GM21526 (cell line): ENCODE measurements at regions not wholly inside any gene's neighbourhood (a gene's known extent, or its start where the extent isn't known, plus 50 kb on each side); places are given as distances from the start of the nearest gene placed in this dataset.

Experiments
- ATAC-seq: cut with Tn5 transposase; IDR thresholded peaks from one replicate; pipeline ENCODE4 v1.9.1; 2021; ENCODE audit warnings: moderate library complexity; ENCODE audit not compliant: unreplicated experiment, low FRiP score

- ATAC-seq = no peak
These were observed 404.2 kb downstream of the QKI start for GRCh38 chr6:163818719-163819118.

DNA sequence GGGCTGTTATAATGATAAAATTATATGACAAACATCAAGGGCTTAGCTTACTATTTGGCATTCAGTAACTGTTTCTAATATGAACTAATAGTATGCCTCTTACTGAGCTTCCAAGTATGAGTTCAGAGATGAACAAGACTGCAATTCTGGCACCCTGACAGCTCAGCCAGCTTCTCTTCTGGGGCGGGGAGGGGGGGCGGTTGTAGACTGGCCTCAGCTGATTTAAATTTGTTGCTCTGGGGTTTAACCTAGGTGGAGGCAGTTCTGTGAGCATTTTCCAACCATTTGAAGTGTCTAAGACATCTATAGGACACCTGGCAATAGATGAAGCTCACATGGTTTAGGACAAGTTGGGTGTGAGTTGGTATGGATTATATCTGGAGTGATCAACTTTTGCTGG is 401.9 kb downstream of the QKI start:
- ATAC-seq = no peak

- no peak for ATAC-seq
These were observed 401.3 kb downstream of the QKI start for GRCh38 chr6:163815796-163816195.

DNA sequence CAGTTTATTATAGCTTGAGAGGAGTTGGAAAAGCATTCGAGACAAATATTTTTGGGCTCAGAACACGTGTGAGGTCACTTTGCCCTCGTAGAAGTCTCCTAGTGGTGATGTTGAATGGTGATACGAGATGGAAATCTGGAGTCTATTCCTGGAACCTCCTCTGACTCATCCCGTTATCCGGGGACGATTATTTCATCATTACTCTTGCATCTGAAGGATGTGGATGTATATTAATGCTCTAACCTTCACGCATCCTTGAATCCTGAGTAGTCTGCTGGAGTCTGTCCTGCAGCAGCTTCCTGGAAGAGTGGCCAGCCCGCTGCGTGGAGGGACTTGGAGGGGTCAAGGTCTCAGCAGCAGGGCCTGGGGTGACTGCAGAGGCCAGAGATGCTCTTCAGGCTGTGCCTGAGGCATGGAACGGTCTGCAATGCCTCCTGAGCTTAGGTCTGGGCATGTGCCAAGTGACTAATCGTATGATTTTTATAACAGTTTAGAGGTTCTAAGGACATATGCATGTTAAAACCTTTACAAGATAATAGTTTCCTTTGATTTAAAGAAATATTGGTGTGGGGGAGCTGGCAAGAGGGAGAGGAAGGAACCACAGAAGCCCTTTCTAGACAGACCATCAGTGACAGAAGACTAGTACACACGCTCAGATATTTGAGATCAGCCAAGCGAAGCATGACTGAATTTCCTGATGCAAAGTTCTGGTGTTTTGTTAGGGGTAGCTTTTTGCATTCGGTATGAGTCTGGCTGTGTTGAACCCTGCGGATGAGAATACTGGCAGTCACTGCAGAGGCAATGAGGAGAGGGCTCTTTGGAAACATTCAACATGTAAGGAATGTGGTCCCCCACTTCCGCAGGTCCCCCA is 400.2 kb downstream of the QKI start:
- peak; percentile 57 for ATAC-seq

GRCh38 chr6:163813979-163814493 is 399.5 kb downstream of the QKI start:
- no peak for ATAC-seq

DNA sequence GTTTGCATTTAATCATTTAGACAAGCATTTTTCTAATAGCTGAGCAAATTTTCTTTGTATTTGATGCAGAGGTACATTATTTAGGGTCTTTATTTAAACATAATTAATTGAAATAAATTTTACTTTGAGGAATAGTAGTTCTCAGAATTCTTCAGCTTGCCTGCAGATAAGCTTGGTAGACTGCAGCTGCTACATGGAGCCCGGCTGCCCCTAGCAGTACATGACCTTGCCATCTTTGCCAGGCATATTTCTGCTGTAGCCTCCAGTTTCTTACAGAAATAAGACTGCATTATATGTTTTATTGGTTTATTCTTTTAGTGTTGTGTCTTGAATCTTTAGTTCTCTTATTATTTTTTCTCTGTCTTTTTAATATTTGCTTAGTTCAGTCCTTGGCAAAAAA is 396.8 kb downstream of the QKI start:
- no peak for ATAC-seq

GRCh38 chr6:163809364-163809763 is 394.8 kb downstream of the QKI start:
- no peak for ATAC-seq

DNA sequence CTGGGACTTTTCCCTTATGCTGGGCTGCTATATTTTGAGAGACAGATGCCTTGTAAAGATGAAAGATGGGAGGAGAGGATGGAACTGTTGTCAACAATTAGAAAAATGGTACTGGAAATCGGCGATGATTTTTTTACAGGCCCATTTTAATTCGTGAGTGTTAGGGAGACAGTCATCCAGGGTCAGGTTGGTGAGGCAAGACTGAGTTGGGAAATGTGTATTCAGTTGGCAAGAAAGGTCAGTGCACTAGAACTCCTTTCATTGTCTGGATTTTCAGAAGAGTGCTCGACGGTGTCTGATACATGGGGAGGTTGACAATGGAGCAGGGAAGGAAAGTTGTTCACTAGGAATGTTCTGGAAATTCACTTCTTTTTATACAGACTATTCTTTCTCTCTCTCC is 394.4 kb downstream of the QKI start:
- ATAC-seq = no peak

GRCh38 chr6:163808231-163808630 is 393.7 kb downstream of the QKI start:
- no peak for ATAC-seq

GRCh38 chr6:163806755-163807499 is 392.4 kb downstream of the QKI start:
- ATAC-seq = no peak

- ATAC-seq = no peak
These were observed 390.5 kb downstream of the QKI start for GRCh38 chr6:163804991-163805390.

DNA sequence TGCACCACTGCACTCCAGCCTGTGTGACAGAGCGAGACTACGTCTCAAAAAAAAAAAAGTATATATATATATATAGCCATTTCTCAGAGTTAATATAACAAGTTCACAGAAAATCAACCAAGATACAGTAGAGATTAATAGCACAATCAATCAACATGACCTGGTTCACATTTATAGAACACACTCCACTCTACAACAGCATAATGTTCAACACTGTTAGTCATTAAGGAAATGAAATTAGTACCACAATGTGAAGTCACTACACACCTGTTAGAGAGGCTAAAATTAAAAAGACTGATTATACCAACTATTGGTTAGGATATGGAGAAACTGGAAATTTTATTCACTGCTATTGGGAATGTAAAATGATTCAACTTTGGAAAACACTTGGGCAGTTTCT is 387.7 kb downstream of the QKI start:
- no peak for ATAC-seq

- no peak for ATAC-seq
These were observed 382.9 kb downstream of the QKI start for GRCh38 chr6:163797296-163797845.

DNA sequence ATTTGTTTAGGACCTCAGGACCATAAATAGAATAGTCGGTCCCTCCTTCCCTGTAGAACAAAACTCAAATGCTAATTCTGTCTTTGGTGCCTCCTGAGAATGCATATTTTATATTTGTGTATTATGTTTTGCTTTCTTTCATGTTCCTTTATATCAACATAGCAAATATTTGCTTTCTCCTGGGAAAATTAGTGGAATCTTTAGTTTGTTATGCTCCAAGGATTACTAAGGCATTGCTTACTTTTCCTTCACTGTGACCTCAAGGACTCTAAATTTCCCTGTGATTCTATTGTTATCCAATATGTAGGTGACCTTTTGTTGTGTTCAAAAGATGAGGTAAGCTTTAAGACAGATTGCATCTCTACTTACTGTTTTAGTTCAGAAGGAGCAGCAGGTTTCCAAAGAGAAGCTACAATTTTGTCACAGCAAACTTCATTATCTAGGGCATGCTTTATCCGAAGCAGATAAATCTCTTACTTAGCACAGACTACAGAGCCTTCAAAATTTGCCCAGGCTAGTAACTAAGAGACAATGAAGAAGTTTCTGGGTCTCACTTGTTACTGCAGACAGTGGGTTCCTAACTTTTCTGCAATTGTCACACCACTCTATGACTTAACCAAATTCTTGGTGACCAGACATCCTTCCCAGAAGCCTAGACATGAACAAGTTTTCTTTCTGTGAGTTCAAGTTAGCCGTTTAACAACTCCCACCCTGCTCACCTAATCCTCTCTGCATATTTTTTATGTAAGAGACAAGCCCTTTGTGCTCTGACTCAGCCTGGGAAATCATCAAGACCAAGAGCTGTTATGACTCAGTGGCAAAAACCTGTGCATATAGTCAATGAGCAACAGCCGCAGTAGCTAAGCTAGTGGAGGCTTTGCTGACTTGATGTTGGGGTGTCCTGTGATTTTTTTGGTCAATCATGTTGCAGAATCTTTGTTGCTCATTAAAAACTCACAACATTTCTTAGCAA is 378.8 kb downstream of the QKI start:
- peak; percentile 91 for ATAC-seq

DNA sequence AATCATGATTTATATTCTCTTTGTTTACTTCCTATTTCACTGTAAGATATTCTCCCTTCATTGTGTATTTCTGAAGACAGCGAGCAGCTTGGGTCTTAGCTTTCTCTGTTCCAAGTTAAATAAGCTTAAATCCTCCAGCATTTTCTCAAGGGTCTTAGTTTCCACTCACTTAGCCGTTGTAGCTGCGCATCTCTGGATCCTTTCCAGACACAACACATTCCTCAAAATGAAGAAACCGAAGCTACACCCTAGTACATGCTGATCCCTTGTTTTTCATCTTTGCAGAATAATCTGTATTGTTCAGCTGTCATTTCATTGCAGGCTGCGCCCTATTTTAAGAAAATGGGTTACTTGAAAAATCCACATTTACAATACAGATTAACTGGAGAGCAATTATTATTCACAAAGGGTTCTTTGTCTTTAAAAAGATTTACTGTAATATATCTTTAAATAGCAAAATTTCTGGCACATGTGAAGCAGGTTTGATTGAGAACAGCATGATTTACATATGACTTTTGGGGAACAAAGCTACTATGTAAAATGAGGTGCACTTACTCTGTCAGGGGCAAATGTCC is 375.8 kb downstream of the QKI start:
- ATAC-seq = no peak

DNA sequence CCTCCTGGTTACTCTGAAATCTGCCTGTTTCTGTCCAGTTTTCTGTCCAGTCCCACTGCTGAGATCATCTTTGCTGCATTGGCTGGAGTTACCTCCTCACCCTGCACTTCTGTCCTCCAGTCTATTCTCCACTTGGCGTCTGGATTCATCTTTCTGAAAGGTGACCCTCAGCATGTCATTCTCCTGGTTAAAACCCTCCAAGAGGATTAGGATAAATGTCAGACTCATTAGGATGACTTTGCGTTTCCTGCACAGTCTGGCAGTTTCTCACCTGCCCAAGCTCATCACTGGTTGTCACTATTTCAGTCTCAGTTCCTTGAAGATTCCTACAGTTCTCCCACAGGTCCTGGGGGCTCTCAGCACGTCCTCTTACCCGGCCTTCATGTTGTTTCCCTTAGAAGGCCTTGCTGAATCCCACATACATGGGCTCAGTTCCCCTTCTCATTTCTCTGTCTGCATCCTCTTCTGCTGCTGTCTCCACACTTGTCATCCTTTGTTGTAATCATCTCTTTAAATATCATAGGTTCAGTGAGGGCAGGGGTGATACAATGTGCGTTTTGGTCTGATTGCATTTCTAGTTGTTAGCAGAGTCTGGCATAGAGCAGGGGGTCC is 374.8 kb downstream of the QKI start:
- no peak for ATAC-seq

DNA sequence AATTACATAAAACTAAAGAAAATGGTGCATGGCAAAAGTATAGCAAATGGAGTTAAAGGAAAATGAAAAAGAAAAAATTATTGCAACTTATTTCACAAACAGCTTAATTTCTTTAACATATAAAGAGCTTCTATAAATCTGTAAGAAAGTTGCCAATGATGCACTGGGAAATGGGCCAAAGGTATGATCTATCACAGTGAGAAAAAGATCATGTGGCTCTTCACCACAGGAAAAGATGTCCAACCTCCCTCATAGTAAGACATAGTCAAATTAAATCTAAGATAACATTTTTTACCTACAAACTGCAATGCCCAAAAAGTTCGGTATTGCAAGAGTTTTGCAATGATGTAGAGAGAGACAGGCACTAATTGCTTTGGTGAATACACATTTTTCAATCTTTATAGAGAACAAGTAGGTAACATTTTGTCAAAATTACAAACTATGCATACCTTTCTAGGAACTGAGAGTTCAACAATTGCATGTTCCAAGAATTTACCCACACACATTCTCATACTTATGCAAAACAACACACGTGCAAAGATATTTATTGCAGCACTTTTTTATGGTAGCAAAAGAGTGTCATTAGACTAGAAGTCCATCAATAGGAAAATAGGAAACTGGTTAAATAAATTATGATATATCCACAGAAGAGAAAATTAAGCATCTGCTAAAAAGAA is 372.6 kb downstream of the QKI start:
- ATAC-seq = no peak

DNA sequence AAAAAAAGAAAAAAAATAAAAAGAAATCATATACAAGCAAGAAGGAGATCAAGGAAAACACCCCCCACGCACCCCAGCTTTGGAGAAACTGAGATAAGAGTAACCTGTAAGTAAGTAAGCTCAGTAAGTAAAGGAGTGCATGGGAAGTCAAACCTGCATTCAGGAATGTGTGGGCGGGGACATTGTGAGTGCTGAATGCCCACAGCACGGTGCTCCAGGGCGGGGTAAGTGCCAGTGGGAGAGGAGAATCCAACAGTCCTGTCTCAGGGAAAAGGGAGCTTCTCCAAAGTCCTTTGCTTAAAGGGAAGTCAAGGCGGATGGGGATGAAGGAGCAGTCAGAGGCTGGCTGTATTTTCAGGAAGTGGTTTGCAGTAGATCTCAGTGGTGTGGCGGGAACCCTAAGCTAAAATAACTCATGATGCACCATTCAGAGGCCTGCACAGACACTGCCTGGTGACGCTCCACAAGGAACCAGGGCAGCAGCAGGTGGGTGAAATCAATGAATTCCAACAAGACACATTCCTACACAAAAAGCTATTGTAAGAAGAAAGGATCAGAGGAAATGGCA is 368.0 kb downstream of the QKI start:
- peak; percentile 80 for ATAC-seq

DNA sequence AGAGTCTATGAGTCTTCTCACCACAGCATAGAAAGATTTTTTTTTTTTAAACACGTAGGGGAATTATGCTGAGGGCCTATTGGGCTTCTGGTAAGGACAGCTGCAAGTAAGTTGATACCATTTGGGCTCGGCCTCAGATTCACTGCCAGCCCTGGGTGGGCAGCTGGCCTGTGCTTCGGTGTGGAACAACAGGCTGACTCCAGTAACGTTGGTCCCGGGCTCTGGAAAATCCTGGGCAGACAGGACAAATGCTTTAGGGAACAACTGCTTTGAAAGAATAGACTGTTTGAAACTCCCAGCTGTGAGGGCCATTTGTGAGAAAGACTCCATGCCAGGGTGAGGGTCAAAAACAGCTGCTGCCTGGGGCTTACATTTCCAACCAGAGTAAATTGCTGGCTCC is 366.5 kb downstream of the QKI start:
- no peak for ATAC-seq
